HCT116 (cell line): ENCODE measurements at regions not wholly inside any gene's neighbourhood (a gene's known extent, or its start where the extent isn't known, plus 50 kb on each side); places are given as distances from the start of the nearest gene placed in this dataset.

Experiments
- ATAC-seq: fragments of 200-7000 bp; cut with Tn5 transposase; 2 replicates; pipeline ENCODE4 v1.9.1; 2020; ENCODE audit warnings: mild to moderate bottlenecking, moderate library complexity
- BruUV-seq: library from RNA; stranded (reverse); fragments of 400-500 nt; replicated peaks from 2 replicates; lab custom pipeline; 2021; lab: Mats Ljungman, UMichigan
- CTCF ChIA-PET: fragments of 300-600 bp; sonication (Branson Sonifier 250); formaldehyde crosslinking; loops from one replicate; lab custom pipeline; 2021; ENCODE audit warnings: antibody characterized with exemption; lab: Charles Lee
- POLR2A ChIA-PET: fragments of 300-600, 350-600 bp; sonication (Branson Sonifier 250); formaldehyde crosslinking; loops from one replicate; lab custom pipeline; 2021; ENCODE audit warnings: antibody characterized with exemption; lab: Charles Lee
- RAD21 ChIA-PET, 2 experiments: fragments of 300-600 bp; sonication (Branson Sonifier 250); formaldehyde crosslinking; loops; one replicate each; lab custom pipeline; 2023; ENCODE audit warnings: low total read pairs in 2 of 2; ENCODE audit not compliant: uncharacterized antibody in 2 of 2, unreplicated experiment in 2 of 2, low non-redundant PET in 1 of 2; lab: Charles Lee
- DNase-seq: peaks from one replicate; pipeline ENCODE4 v3.0.0-alpha.2; 2010; ENCODE audit warnings: low read depth, low spot score
- H2AFZ ChIP-seq: fragments of 200-600 bp; shearing (Covaris generic), sonication (generic); 2 replicates; pipeline ENCODE4 v1.6.1; 2017; ENCODE audit warnings: low read depth, mixed run types, mixed read lengths, antibody characterized with exemption, low read length; ENCODE audit not compliant: poor library complexity, severe bottlenecking
- H3K27ac ChIP-seq: 2 replicates; pipeline ENCODE4 v1.5.1; 2012; ENCODE audit warnings: low read depth, low read length
- H3K27me3 ChIP-seq: fragments of 200-600 bp; sonication (generic); 2 replicates; pipeline ENCODE4 v1.6.1; 2016; ENCODE audit warnings: mixed run types, low read length, mixed read lengths; ENCODE audit not compliant: insufficient read depth
- H3K36me3 ChIP-seq, 2 experiments: fragments of 200-500 bp in 1 of 2; fragments of 200-600 bp in 1 of 2; sonication (Bioruptor generic) in 1 of 2; sonication (generic) in 1 of 2; 2 replicates each; pipeline versions ENCODE4 v1.5.1 to v1.6.1; 2014 to 2016; ENCODE audit warnings: low read length in 2 of 2, inconsistent platforms in 1 of 2, mixed read lengths in 1 of 2, mixed run types in 1 of 2; ENCODE audit not compliant: insufficient read depth in 2 of 2, control insufficient read depth in 1 of 2
- H3K4me1 ChIP-seq, 2 experiments: fragments of 200-600 bp in 1 of 2; sonication (generic) in 1 of 2; 2 replicates each; pipeline versions ENCODE4 v1.5.1 to v1.6.1; 2012 to 2017; ENCODE audit warnings: low read length in 2 of 2, inconsistent platforms in 1 of 2, mild to moderate bottlenecking in 1 of 2, mixed read lengths in 1 of 2, mixed run types in 1 of 2, moderate library complexity in 1 of 2; ENCODE audit not compliant: insufficient read depth in 2 of 2, control insufficient read depth in 1 of 2
- H3K4me2 ChIP-seq: fragments of 200-600 bp; sonication (generic); 2 replicates; pipeline ENCODE4 v1.6.1; 2017; ENCODE audit warnings: mixed run types, low read length, mixed read lengths
- H3K4me3 ChIP-seq, 2 experiments: fragments of 200-600 bp in 1 of 2; sonication (generic) in 1 of 2; replicated peaks in 1 of 2; 2 replicates each; pipeline ENCODE4 v1.5.1; 2011 to 2016; ENCODE audit warnings: low read length in 2 of 2, control low read depth in 1 of 2, low read depth in 1 of 2, mild to moderate bottlenecking in 1 of 2, mixed read lengths in 1 of 2, mixed run types in 1 of 2
- H3K79me2 ChIP-seq: fragments of 200-600 bp; sonication (generic); 2 replicates; pipeline ENCODE4 v1.6.1; 2017; ENCODE audit warnings: mild to moderate bottlenecking, mixed run types, low read length, moderate library complexity, mixed read lengths; ENCODE audit not compliant: insufficient read depth
- H3K9ac ChIP-seq: fragments of 200-600 bp; sonication (generic); 2 replicates; pipeline ENCODE4 v1.6.1; 2016; ENCODE audit warnings: low read length, mixed read lengths
- H3K9me2 ChIP-seq: fragments of 200-600 bp; sonication (generic), shearing (Covaris generic); 2 replicates; pipeline ENCODE4 v1.6.1; 2017; ENCODE audit warnings: mixed run types, mild to moderate bottlenecking, moderate library complexity; ENCODE audit not compliant: insufficient read depth
- H3K9me3 ChIP-seq, 2 experiments: fragments of 200-500 bp in 1 of 2; fragments of 200-600 bp in 1 of 2; sonication (Bioruptor generic) in 1 of 2; sonication (generic) in 1 of 2; 2 replicates each; pipeline ENCODE4 v1.6.1; 2014 to 2017; ENCODE audit warnings: low read length in 2 of 2, mixed read lengths in 2 of 2, inconsistent platforms in 1 of 2, low read depth in 1 of 2, mild to moderate bottlenecking in 1 of 2, mixed run types in 1 of 2, moderate library complexity in 1 of 2; ENCODE audit not compliant: control insufficient read depth in 1 of 2, insufficient read depth in 1 of 2
- H4K20me1 ChIP-seq: fragments of 200-600 bp; sonication (generic), shearing (Covaris generic); 2 replicates; pipeline ENCODE4 v1.6.1; 2017; ENCODE audit warnings: mixed run types, mild to moderate bottlenecking, moderate library complexity; ENCODE audit not compliant: insufficient read depth
- CTCF ChIP-seq, 3 experiments: fragments of 200-600 bp in 1 of 3; sonication (generic) in 1 of 3; IDR thresholded peaks in 2 of 3; conservative IDR thresholded peaks in 1 of 3; 2 replicates each; pipeline ENCODE4 v1.5.1; 2012 to 2017; ENCODE audit warnings: low read depth in 2 of 3, low read length in 2 of 3, antibody characterized with exemption in 1 of 3, borderline replicate concordance in 1 of 3, control low read depth in 1 of 3, mild to moderate bottlenecking in 1 of 3, mixed read lengths in 1 of 3, mixed run types in 1 of 3, moderate library complexity in 1 of 3; ENCODE audit not compliant: insufficient read depth in 1 of 3
- MAX ChIP-seq: IDR thresholded peaks from 2 replicates; pipeline ENCODE4 v1.6.1; 2012
- POLR2AphosphoS5 ChIP-seq: IDR thresholded peaks from 2 replicates; pipeline ENCODE4 v1.6.1; 2011; ENCODE audit warnings: mild to moderate bottlenecking, low read depth, low read length, moderate library complexity
- SP1 ChIP-seq: IDR thresholded peaks from 2 replicates; pipeline ENCODE4 v1.6.1; 2012; ENCODE audit warnings: low read depth
- SRF ChIP-seq: IDR thresholded peaks from 2 replicates; pipeline ENCODE4 v1.6.1; 2012; ENCODE audit warnings: low read depth
- intact Hi-C: fragments of 100-400 bp; cut with micrococcal nuclease; formaldehyde crosslinking; loops from 2 replicates; pipeline ENCODE4 v1.10.0; 2022

GRCh38 chr7:131883196-131883595, 326.8 kb upstream of the PODXL start:
- no peak for DNase-seq
- CTCF ChIA-PET, result interaction anchor here (0.8 kb wide), 1 partner anchor 24 kb away, joined by 5 read pairs; no protein-coding TSS in a partner anchor
- RAD21 ChIA-PET, result no interaction called here

More at GRCh38 chr7:131883196-131883595, 326.8 kb upstream of the PODXL start:
- Histone ChIP-seq H3K4me3 (no peak overlapping the region), H3K9me3 (peaks cover 4 to 9% of the 10 kb centered on the region in 2 experiments; a peak in 2 of 4 replicates), H4K20me1 (no peaks in the 10 kb centered on the region), H3K4me1 (no peaks in the 10 kb centered on the region), H3K27ac (no peak overlapping the region), H3K9ac (no peak overlapping the region), H3K36me3 (no peaks in the 10 kb centered on the region), H3K4me2 (no peak overlapping the region), H2AFZ (no peak overlapping the region), H3K27me3 (peaks cover 13% of the 10 kb centered on the region), H3K79me2 (no peaks in the 10 kb centered on the region), H3K9me2 (no peaks in the 10 kb centered on the region)
- intact Hi-C loops, result no loop called here
- BruUV-seq, result no TSS peak
- POLR2A ChIA-PET, result no interaction called here
- no peak for TF ChIP-seq CTCF (IDR thresholded peaks at IDR 0.05 in 2 of 3, conservative IDR thresholded peaks at IDR 0.05 in 1 of 3; ENCODE audit: borderline replicate concordance in 1 of 3, insufficient read depth in 1 of 3, low read depth in 2 of 3, low read length in 2 of 3)
- no peak for TF ChIP-seq SRF
- no peak for TF ChIP-seq POLR2AphosphoS5
- TF ChIP-seq MAX, result no peak
- no peak for TF ChIP-seq SP1
- no peak for ATAC-seq
